ENCODE measurements at regions not wholly inside any gene's neighbourhood (a gene's known extent, or its start where the extent isn't known, plus 50 kb on each side); places are given as distances from the start of the nearest gene placed in this dataset.

DNA sequence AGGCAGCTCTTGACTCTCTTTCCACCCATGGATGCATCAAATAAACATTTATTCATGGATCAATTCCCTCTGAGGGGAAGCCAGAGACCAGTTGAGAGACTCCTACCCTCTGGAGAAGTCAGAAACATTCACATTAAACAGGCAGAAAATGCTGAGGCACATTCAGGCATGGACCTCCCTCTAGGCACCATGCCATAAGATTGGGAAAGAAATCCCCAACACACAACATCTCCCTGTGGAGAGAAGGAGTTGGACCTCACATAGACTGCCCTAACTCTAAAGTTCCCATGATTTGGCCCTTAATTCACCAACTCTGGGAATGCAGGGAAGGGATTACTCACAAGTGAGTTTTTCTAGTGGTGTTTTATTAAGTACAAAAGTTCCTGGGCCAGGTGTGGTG is 415.3 kb upstream of the C1orf87 start:
- DNase-seq (ENCODE audit: extremely low read depth, low read depth) = no peak
- TF ChIP-seq, protein P1, sequence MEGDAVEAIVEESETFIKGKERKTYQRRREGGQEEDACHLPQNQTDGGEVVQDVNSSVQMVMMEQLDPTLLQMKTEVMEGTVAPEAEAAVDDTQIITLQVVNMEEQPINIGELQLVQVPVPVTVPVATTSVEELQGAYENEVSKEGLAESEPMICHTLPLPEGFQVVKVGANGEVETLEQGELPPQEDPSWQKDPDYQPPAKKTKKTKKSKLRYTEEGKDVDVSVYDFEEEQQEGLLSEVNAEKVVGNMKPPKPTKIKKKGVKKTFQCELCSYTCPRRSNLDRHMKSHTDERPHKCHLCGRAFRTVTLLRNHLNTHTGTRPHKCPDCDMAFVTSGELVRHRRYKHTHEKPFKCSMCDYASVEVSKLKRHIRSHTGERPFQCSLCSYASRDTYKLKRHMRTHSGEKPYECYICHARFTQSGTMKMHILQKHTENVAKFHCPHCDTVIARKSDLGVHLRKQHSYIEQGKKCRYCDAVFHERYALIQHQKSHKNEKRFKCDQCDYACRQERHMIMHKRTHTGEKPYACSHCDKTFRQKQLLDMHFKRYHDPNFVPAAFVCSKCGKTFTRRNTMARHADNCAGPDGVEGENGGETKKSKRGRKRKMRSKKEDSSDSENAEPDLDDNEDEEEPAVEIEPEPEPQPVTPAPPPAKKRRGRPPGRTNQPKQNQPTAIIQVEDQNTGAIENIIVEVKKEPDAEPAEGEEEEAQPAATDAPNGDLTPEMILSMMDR (IDR thresholded peaks at IDR 0.05; ENCODE audit: low read depth, low read length, missing control alignments) = no peak

DNA sequence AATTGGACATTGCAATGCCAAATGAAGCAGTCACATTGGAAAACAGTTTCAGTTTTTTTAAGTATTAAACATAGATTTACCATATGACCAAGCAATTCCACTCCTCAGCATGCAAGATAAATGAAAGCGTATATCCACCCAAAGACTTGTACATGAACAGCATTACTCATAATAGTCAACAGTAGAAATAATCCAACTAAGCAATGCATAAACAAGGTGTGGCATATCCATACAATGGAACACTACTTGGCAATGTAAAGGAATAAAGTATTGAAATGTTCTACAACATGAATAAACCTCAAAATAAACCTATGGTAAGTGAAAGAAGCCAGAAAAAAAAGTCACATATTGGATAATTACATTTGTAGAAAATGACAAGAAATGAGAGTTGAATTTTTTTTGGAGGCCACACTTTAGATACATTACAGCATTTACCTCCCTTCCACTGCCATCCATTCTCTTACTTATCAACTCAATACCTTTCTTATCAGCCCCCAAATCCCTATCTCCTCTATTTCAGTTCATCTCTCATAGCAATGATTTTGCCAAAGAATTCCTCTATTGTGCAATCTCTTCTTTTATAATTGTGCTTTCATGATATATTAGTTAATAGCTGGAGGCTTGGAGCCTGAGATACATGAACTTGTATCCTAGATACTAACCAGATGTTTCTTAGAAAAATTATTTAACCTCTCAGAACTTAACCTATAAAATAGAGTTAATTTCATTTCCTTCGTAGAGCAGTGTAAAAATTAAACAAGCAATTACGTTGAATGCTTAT is 414.2 kb upstream of the C1orf87 start:
- no peak for DNase-seq (ENCODE audit: extremely low read depth, low read depth)
- no peak overlapping the region for H3K4me3 ChIP-seq (replicated peaks; ENCODE audit: low read depth, low read length)
- TF ChIP-seq, protein P1 (IDR thresholded peaks at IDR 0.05; ENCODE audit: low read depth, low read length, missing control alignments) = no peak

More for the DNA sequence above, 415.3 kb upstream of the C1orf87 start:
- H3K4me3 ChIP-seq (replicated peaks; ENCODE audit: low read depth, low read length) = no peak overlapping the region

DNA sequence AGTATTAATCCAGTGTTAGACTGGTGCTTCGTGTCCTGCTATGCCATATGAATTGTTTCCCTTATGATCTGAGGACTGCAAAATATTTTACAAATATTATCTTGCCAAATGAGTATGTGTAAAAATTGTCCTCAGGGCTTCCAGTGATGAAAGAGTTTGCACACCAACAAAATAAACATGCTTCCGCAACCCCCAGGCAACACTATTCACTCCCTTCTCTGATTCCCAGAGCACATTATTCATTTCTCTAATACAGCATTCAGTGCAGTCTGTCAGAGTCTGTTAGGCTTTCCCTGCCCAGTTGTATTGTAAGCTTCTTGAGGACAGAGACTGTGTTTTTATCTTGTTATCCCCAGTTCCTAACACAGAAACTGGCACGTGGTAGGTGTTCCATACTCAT is 409.9 kb upstream of the C1orf87 start:
- no peak for DNase-seq (ENCODE audit: extremely low read depth, low read depth)
- TF ChIP-seq, protein P1 (IDR thresholded peaks at IDR 0.05; ENCODE audit: low read depth, low read length, missing control alignments) = no peak
- H3K4me3 ChIP-seq (replicated peaks; ENCODE audit: low read depth, low read length) = no peak overlapping the region

DNA sequence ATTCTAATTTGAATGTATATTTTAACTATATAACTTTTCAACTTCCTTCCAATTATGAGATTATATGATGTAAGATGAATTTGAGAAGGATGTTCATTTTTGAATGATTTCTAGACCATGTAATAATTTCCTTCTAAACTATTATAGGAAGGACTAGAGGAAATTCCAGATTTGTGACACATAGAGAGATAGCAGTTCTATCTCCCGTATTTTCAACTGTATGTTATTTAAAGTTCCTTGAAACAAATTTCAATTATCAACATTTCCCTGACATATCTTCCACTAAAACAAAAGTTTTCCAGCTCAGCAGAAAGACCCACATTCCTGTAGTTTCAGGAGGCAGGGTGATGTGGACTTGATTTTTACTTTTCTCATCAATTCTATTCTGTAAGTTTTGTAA is 396.7 kb upstream of the C1orf87 start:
- TF ChIP-seq, protein P1 (IDR thresholded peaks at IDR 0.05; ENCODE audit: low read depth, low read length, missing control alignments) = no peak
- DNase-seq (ENCODE audit: extremely low read depth, low read depth) = no peak
- no peak overlapping the region for H3K4me3 ChIP-seq (replicated peaks; ENCODE audit: low read depth, low read length)

DNA sequence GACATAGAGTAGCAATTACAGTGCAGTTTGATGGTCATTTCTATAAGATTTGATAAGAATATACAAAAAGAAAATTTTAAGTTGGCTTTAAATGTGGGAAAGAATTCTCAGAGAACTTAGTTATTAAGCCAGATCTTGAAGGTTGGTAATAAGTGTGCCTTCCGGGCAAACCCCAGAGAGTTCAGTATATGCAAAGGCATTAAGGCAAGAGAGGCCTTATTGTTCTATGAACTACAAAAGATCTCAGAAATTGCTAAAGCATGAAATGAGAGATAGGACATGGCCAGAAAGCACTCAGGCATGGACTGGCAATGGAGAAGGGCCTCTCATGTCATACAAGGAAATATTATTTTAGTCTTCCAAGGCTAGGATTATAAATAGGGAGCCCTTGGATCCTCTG is 390.2 kb upstream of the C1orf87 start:
- TF ChIP-seq, protein P1 (IDR thresholded peaks at IDR 0.05; ENCODE audit: low read depth, low read length, missing control alignments) = no peak
- no peak for DNase-seq (ENCODE audit: extremely low read depth, low read depth)
- no peak overlapping the region for H3K4me3 ChIP-seq (replicated peaks; ENCODE audit: low read depth, low read length)

DNA sequence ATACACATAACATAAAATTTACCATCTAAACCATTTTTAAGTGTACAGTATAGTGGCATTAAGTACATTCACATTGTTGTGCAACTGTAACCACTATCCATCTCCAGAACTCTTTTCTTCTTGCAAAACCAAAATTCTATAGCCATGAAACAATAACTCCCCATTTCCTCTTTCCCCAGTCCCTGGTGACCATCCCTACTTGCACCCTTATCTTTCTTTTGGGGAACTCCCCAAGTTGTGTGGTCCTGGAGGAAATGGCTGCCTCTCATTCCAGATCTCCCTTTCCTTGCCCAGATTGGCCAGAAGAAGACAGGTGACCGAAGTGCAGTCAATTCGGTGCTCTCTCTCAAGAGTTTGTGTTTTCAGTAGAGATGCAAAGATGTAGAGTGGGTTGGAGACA is 389.6 kb upstream of the C1orf87 start:
- TF ChIP-seq, protein P1 (IDR thresholded peaks at IDR 0.05; ENCODE audit: low read depth, low read length, missing control alignments) = no peak
- no peak for DNase-seq (ENCODE audit: extremely low read depth, low read depth)
- H3K4me3 ChIP-seq (replicated peaks; ENCODE audit: low read depth, low read length) = no peak overlapping the region

Measured in HFF-Myc (cell line).